H9 (cell line): ENCODE measurements at regions not wholly inside any gene's neighbourhood (a gene's known extent, or its start where the extent isn't known, plus 50 kb on each side); places are given as distances from the start of the nearest gene placed in this dataset.

Source experiments
- DNase-seq: peaks from one replicate; pipeline ENCODE4 v3.0.0-alpha.2; 2017
- H2AFZ ChIP-seq: one replicate; pipeline ENCODE4 v1.6.1; 2013; ENCODE audit warnings: mild to moderate bottlenecking, low read length, control low read depth, moderate library complexity
- H2AK5ac ChIP-seq: 2 replicates; pipeline ENCODE4 v1.6.1; 2013; ENCODE audit warnings: low read length, control low read depth, mixed read lengths; ENCODE audit not compliant: insufficient read length
- H2BK120ac ChIP-seq: one replicate; pipeline ENCODE4 v1.6.1; 2013; ENCODE audit warnings: low read depth, mild to moderate bottlenecking, low read length, control low read depth, inconsistent platforms; ENCODE audit not compliant: poor library complexity, severe bottlenecking
- H2BK12ac ChIP-seq: 2 replicates; pipeline ENCODE4 v1.6.1; 2013; ENCODE audit warnings: low read length, control low read depth, mixed read lengths, low read depth; ENCODE audit not compliant: insufficient read length
- H2BK15ac ChIP-seq: 2 replicates; pipeline ENCODE4 v1.6.1; 2013; ENCODE audit warnings: low read depth, low read length, control low read depth
- H2BK20ac ChIP-seq: one replicate; pipeline ENCODE4 v1.6.1; 2013; ENCODE audit warnings: low read depth, mild to moderate bottlenecking, low read length, control low read depth, inconsistent platforms; ENCODE audit not compliant: poor library complexity, severe bottlenecking
- H2BK5ac ChIP-seq: 2 replicates; pipeline ENCODE4 v1.6.1; 2013; ENCODE audit warnings: low read length, control low read depth, mixed read lengths; ENCODE audit not compliant: insufficient read length
- H3K14ac ChIP-seq: 2 replicates; pipeline ENCODE4 v1.6.1; 2013; ENCODE audit warnings: low read length, control low read depth; ENCODE audit not compliant: insufficient read depth
- H3K18ac ChIP-seq: 2 replicates; pipeline ENCODE4 v1.6.1; 2013; ENCODE audit warnings: low read depth, mild to moderate bottlenecking, mixed read lengths, low read length, control low read depth; ENCODE audit not compliant: insufficient read length
- H3K23ac ChIP-seq: 2 replicates; pipeline ENCODE4 v1.6.1; 2013; ENCODE audit warnings: low read length, control low read depth, mixed read lengths, low read depth; ENCODE audit not compliant: insufficient read length
- H3K23me2 ChIP-seq: 2 replicates; pipeline ENCODE4 v1.6.1; 2013; ENCODE audit warnings: low read depth, mild to moderate bottlenecking, mixed read lengths, low read length, control low read depth; ENCODE audit not compliant: insufficient read length, poor library complexity, severe bottlenecking
- H3K27ac ChIP-seq: 2 replicates; pipeline ENCODE4 v1.5.1; 2013; ENCODE audit warnings: low read length, control low read depth, mixed read lengths, low read depth; ENCODE audit not compliant: insufficient read length
- H3K27me3 ChIP-seq: 2 replicates; pipeline ENCODE4 v1.6.1; 2013; ENCODE audit warnings: low read length, control low read depth, inconsistent platforms; ENCODE audit not compliant: insufficient read depth
- H3K4ac ChIP-seq: 2 replicates; pipeline ENCODE4 v1.6.1; 2013; ENCODE audit warnings: low read depth, mild to moderate bottlenecking, control low read depth, inconsistent platforms, low read length, moderate library complexity
- H3K4me1 ChIP-seq: 2 replicates; pipeline ENCODE4 v1.6.1; 2013; ENCODE audit warnings: low read length, control low read depth, inconsistent platforms; ENCODE audit not compliant: insufficient read depth
- H3K4me2 ChIP-seq: 2 replicates; pipeline ENCODE4 v1.6.1; 2013; ENCODE audit warnings: low read length, control low read depth, mixed read lengths; ENCODE audit not compliant: insufficient read length, insufficient read depth
- H3K56ac ChIP-seq: 2 replicates; pipeline ENCODE4 v1.6.1; 2013; ENCODE audit warnings: low read depth, mild to moderate bottlenecking, mixed read lengths, low read length, control low read depth; ENCODE audit not compliant: insufficient read length
- H3K79me1 ChIP-seq: 2 replicates; pipeline ENCODE4 v1.6.1; 2013; ENCODE audit warnings: low read depth, mild to moderate bottlenecking, moderate library complexity, low read length, control low read depth, inconsistent platforms; ENCODE audit not compliant: insufficient read depth, poor library complexity, severe bottlenecking
- H3K79me2 ChIP-seq: 2 replicates; pipeline ENCODE4 v1.6.1; 2013; ENCODE audit warnings: low read length, control low read depth, inconsistent platforms; ENCODE audit not compliant: insufficient read depth
- H3K9ac ChIP-seq: 2 replicates; pipeline ENCODE4 v1.6.1; 2013; ENCODE audit warnings: low read length, control low read depth, mixed read lengths; ENCODE audit not compliant: insufficient read length; ENCODE audit errors: extremely low read depth
- H3K9me3 ChIP-seq: one replicate; pipeline ENCODE4 v1.6.1; 2013; ENCODE audit warnings: low read depth, low read length, inconsistent platforms; ENCODE audit not compliant: control insufficient read depth
- H3T11ph ChIP-seq: one replicate; pipeline ENCODE4 v1.6.1; 2013; ENCODE audit warnings: mild to moderate bottlenecking, low read length, control low read depth, inconsistent platforms
- H4K20me1 ChIP-seq: one replicate; pipeline ENCODE4 v1.6.1; 2013; ENCODE audit not compliant: control insufficient read depth, insufficient read length, insufficient read depth
- H4K5ac ChIP-seq: 2 replicates; pipeline ENCODE4 v1.6.1; 2013; ENCODE audit warnings: low read depth, mild to moderate bottlenecking, mixed read lengths, low read length, control low read depth; ENCODE audit not compliant: insufficient read length
- H4K8ac ChIP-seq: replicated peaks from 2 replicates; pipeline ENCODE4 v1.6.1; 2013; ENCODE audit warnings: low read length, control low read depth, mixed read lengths, low read depth; ENCODE audit not compliant: insufficient read length
- H4K91ac ChIP-seq: 2 replicates; pipeline ENCODE4 v1.6.1; 2013; ENCODE audit warnings: low read depth, mild to moderate bottlenecking, moderate library complexity, mixed read lengths, low read length, control low read depth; ENCODE audit not compliant: insufficient read length
- H3K27ac Mint-ChIP-seq, 3 experiments: 2 replicates in 2 of 3; 3 replicates in 1 of 3; pipeline ENCODE4 v1.8.0; 2020 to 2021; ENCODE audit warnings: mixed read lengths in 3 of 3, mild to moderate bottlenecking in 1 of 3, moderate library complexity in 1 of 3
- H3K27me3 Mint-ChIP-seq: 2 replicates; pipeline ENCODE4 v1.8.0; 2021; ENCODE audit warnings: low read depth, mild to moderate bottlenecking, moderate library complexity, mixed read lengths
- H3K36me3 Mint-ChIP-seq, 3 experiments: 2 replicates in 2 of 3; 3 replicates in 1 of 3; pipeline ENCODE4 v1.8.0; 2020 to 2021; ENCODE audit warnings: low read depth in 3 of 3, mixed read lengths in 3 of 3; ENCODE audit not compliant: insufficient read depth in 1 of 3
- H3K4me1 Mint-ChIP-seq, 2 experiments: 2 replicates each; pipeline ENCODE4 v1.8.0; 2020; ENCODE audit warnings: mixed read lengths in 2 of 2
- H3K4me3 Mint-ChIP-seq, 2 experiments: 2 replicates in 1 of 2; 3 replicates in 1 of 2; pipeline ENCODE4 v1.8.0; 2020 to 2021; ENCODE audit warnings: mild to moderate bottlenecking in 2 of 2, mixed read lengths in 2 of 2, moderate library complexity in 1 of 2
- H3K9me3 Mint-ChIP-seq, 2 experiments: 2 replicates in 1 of 2; 3 replicates in 1 of 2; pipeline ENCODE4 v1.8.0; 2020; ENCODE audit warnings: mild to moderate bottlenecking in 2 of 2, mixed read lengths in 2 of 2, moderate library complexity in 1 of 2
- TF ChIP-seq, protein P1 (sequence below): fragments of 200-600 bp; sonication (generic); conservative IDR thresholded peaks from 3 replicates; pipeline ENCODE4 v1.8.0; 2021; ENCODE audit warnings: antibody characterized with exemption, mild to moderate bottlenecking

DNA sequence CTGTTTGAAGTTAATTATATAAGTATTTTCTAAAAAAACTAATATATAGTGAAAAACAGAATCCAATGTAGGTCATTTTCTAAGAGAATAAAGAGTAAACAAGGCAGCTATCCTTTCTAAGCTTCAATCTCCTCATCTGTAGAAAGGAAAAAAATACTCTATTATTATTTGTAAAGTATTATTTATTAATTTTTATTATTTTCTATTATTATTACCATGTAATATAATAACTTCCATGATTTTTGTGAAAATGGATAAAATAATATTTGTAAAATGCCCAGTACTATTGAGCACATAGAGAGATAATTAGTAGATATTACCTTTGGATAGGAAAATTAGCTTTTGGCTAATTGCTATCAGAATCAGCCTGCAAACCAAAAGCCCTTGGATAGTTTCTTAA lies 684.4 kb downstream of the MTRR start:
- no peaks in the 10 kb centered on the region for H4K20me1 ChIP-seq
- H2BK120ac ChIP-seq = no peak overlapping the region
- peaks cover 5% of the 10 kb centered on the region for H3K9me3 ChIP-seq
- no peak overlapping the region for H4K91ac ChIP-seq
- no peaks in the 10 kb centered on the region for H3K4me1 ChIP-seq
- H3K4ac ChIP-seq = no peak overlapping the region
- H2BK12ac ChIP-seq = no peak overlapping the region
- no peak overlapping the region for H3K27ac Mint-ChIP-seq
- H3K79me1 ChIP-seq = no peaks in the 10 kb centered on the region
- no peak overlapping the region for H2BK20ac ChIP-seq
- no peak overlapping the region for H3K56ac ChIP-seq
- H2AFZ ChIP-seq = no peak overlapping the region
- no peaks in the 10 kb centered on the region for H3K79me2 ChIP-seq
- TF ChIP-seq, protein P1, sequence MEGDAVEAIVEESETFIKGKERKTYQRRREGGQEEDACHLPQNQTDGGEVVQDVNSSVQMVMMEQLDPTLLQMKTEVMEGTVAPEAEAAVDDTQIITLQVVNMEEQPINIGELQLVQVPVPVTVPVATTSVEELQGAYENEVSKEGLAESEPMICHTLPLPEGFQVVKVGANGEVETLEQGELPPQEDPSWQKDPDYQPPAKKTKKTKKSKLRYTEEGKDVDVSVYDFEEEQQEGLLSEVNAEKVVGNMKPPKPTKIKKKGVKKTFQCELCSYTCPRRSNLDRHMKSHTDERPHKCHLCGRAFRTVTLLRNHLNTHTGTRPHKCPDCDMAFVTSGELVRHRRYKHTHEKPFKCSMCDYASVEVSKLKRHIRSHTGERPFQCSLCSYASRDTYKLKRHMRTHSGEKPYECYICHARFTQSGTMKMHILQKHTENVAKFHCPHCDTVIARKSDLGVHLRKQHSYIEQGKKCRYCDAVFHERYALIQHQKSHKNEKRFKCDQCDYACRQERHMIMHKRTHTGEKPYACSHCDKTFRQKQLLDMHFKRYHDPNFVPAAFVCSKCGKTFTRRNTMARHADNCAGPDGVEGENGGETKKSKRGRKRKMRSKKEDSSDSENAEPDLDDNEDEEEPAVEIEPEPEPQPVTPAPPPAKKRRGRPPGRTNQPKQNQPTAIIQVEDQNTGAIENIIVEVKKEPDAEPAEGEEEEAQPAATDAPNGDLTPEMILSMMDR = no peak
- no peak overlapping the region for H3K18ac ChIP-seq
- H3K27me3 ChIP-seq = no peaks in the 10 kb centered on the region
- H3K23me2 ChIP-seq = no peaks in the 10 kb centered on the region
- no peak overlapping the region for H4K5ac ChIP-seq
- H3K9me3 Mint-ChIP-seq = peaks cover 16 to 20% of the 10 kb centered on the region in 2 experiments
- no peaks in the 10 kb centered on the region for H3K4me1 Mint-ChIP-seq
- no peak overlapping the region for H3K27ac ChIP-seq
- H2BK5ac ChIP-seq = no peak overlapping the region
- no peak overlapping the region for H3K4me3 Mint-ChIP-seq
- H3T11ph ChIP-seq = no peak overlapping the region
- no peak overlapping the region for H4K8ac ChIP-seq
- no peak overlapping the region for H3K4me2 ChIP-seq
- no peak overlapping the region for H3K14ac ChIP-seq
- no peak overlapping the region for H2BK15ac ChIP-seq
- peaks cover 0 to 20% (median 3%) of the 10 kb centered on the region in 3 experiments; a peak in 3 of 7 replicates for H3K36me3 Mint-ChIP-seq
- DNase-seq = no peak
- no peak overlapping the region for H3K9ac ChIP-seq
- no peaks in the 10 kb centered on the region for H3K27me3 Mint-ChIP-seq
- no peak overlapping the region for H3K23ac ChIP-seq
- no peak overlapping the region for H2AK5ac ChIP-seq
